GM12891 (cell line): ENCODE measurements at regions not wholly inside any gene's neighbourhood (a gene's known extent, or its start where the extent isn't known, plus 50 kb on each side); places are given as distances from the start of the nearest gene placed in this dataset.

ENCODE experiments used
- DNase-seq: peaks from one replicate; pipeline ENCODE4 v3.0.0; 2011; ENCODE audit warnings: low spot score; ENCODE audit not compliant: insufficient read length
- FAIRE-seq: peaks from 2 replicates; lab custom pipeline; 2011; peaks lifted over from hg19 to GRCh38; lab: Jason Lieb, UNC
- PAX5 ChIP-seq: IDR thresholded peaks from 2 replicates; pipeline ENCODE4 v1.6.1; 2011; ENCODE audit warnings: low read length, moderate library complexity, mild to moderate bottlenecking; ENCODE audit not compliant: insufficient read depth, severe bottlenecking
- POLR2A ChIP-seq: IDR thresholded peaks from 2 replicates; pipeline ENCODE4 v1.6.1; 2011; ENCODE audit warnings: low read depth, low read length, control low read depth
- POLR2AphosphoS5 ChIP-seq: IDR thresholded peaks from 2 replicates; pipeline ENCODE4 v1.6.1; 2011; ENCODE audit warnings: low read depth, low read length, control low read depth
- POU2F2 ChIP-seq: IDR thresholded peaks from 2 replicates; pipeline ENCODE4 v1.6.1; 2011; ENCODE audit warnings: low read depth, mild to moderate bottlenecking, control low read depth, low read length, moderate library complexity
- SPI1 ChIP-seq: IDR thresholded peaks from 2 replicates; pipeline ENCODE4 v1.6.1; 2011; ENCODE audit warnings: low read depth, low read length, control low read depth
- TAF1 ChIP-seq: IDR thresholded peaks from 2 replicates; pipeline ENCODE4 v1.6.1; 2011; ENCODE audit warnings: low read depth, low read length, control low read depth

DNA sequence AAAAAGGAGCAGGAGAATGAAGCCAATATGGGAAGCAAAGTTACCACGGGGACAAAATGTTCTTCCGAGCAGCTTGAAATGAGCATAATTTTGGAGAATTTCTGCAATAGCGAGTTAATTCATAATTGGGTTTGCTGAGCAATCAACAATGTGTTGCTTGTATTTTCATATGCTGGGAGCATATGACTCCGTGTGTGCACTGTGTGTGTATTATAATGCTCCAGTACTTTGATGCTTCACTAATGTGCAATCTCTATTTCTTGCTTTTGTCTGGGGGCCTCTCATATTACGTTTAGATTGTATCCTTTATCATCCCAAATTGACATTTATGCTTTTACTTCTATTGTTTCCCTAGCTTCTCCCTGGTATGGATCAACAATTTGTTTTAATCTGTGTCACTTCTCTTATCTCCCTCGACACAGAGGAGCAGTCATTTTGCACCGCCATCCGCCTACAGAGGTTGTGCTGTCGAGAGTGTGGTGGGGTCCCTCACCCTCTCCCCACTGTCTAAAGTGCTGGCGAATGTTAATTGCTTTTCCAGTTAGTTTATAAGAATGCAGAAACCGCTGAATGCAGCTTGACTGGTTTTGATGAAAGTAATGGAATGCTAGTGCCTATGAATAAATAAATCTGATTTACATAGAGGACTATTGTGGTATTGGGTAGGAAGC, 372.5 kb upstream of the WWC1 start:
- DNase-seq, result no peak
- FAIRE-seq, result no peak

GRCh38 chr5:167920589-167920988, 370.9 kb upstream of the WWC1 start:
- FAIRE-seq (no peak), DNase-seq (no peak)
- TF ChIP-seq POLR2A (no peak), POLR2AphosphoS5 (no peak), POU2F2 (no peak)

More for the DNA sequence above, 372.5 kb upstream of the WWC1 start:
- TF ChIP-seq SPI1, result no peak
- no peak for TF ChIP-seq PAX5
- no peak for TF ChIP-seq TAF1
- no peak for TF ChIP-seq POU2F2
- no peak for TF ChIP-seq POLR2AphosphoS5
- no peak for TF ChIP-seq POLR2A

DNA sequence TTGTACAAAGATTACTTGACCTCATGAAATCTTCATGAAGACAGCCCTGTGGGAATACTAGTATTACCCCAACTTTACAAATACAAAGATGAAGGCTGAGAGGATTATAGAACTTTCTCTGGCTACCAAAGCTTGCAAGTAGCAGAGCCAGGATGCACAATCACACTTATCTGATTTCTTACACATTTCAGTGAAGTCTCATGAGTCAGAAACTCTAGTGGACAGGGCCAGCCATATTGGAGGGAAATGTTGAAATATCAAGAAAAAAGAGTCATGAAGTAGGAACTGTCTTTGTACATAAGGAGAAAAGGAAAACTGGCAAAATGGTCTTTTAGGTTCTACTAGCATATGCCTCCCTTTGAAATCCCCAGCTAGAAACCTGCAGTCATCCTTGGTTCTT, 369.6 kb upstream of the WWC1 start:
- TF ChIP-seq POU2F2 (no peak), PAX5 (no peak), TAF1 (no peak)
- FAIRE-seq (no peak), DNase-seq (no peak)

DNA sequence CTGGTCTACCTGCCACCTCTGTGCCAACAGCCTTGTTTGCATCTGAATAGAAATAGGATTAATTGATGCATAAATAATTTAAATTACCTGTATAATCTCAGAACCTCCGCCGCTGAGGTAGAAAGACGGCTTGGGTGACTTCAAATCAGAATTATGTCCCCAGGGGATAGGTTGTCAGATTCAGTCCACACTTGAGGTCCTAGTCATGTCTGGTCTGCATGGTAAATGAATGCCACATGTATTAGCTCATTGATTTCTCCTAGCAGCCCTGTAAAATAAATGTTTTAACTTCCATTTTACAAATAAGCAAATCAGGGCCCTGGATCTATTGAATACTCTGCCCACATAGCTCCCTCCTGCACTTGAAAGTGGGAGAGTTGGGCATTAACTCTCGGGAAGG, 368.0 kb upstream of the WWC1 start:
- DNase-seq (no peak), FAIRE-seq (no peak)
- TF ChIP-seq POLR2A, result no peak
- no peak for TF ChIP-seq POLR2AphosphoS5
- TF ChIP-seq POU2F2, result no peak
- no peak for TF ChIP-seq TAF1
- no peak for TF ChIP-seq SPI1
- TF ChIP-seq PAX5, result no peak

DNA sequence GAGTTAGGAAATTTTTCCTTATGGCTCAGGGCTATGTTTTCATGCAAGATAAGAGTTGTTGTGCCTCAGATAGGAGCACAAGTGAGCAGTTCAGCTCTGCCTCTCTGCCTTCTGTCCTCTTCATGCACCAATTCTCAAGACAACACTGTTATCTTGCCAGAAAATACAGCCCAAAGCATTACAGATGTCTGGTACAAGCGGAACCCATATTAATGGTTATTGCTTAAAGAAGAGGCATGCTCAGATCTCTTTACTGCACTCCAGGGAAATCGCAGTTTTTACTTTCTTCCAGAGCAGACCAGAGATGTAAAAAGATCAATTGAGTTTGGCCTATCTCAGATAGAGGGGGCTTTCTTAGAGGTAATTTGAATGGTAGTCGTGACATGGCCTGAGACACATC, 361.6 kb upstream of the WWC1 start:
- TF ChIP-seq SPI1 (no peak), PAX5 (no peak), POLR2AphosphoS5 (no peak), POU2F2 (no peak), TAF1 (no peak), POLR2A (no peak)
- no peak for FAIRE-seq
- DNase-seq, result no peak

GRCh38 chr5:167934551-167934971, 356.9 kb upstream of the WWC1 start:
- no peak for FAIRE-seq
- TF ChIP-seq TAF1 (no peak), PAX5 (no peak), POLR2A (no peak), POU2F2 (no peak), POLR2AphosphoS5 (no peak), SPI1 (no peak)
- DNase-seq, result no peak

GRCh38 chr5:167936022-167936421, 355.4 kb upstream of the WWC1 start:
- no peak for FAIRE-seq
- DNase-seq, result no peak
- TF ChIP-seq POU2F2 (no peak), SPI1 (no peak), POLR2A (no peak), TAF1 (no peak), POLR2AphosphoS5 (no peak), PAX5 (no peak)

- FAIRE-seq, result no peak
- TF ChIP-seq POLR2A (no peak), SPI1 (no peak), TAF1 (no peak), POU2F2 (no peak), POLR2AphosphoS5 (no peak), PAX5 (no peak)
These were observed 354.4 kb upstream of the WWC1 start for GRCh38 chr5:167936944-167937634.

GRCh38 chr5:167937635-167937998, 353.8 kb upstream of the WWC1 start:
- no peak for TF ChIP-seq TAF1
- no peak for TF ChIP-seq POLR2AphosphoS5
- no peak for TF ChIP-seq PAX5
- no peak for TF ChIP-seq POLR2A
- FAIRE-seq (no peak), DNase-seq (no peak)

More at GRCh38 chr5:167936944-167937634, 354.4 kb upstream of the WWC1 start:
- no peak for DNase-seq

- DNase-seq, result no peak
- no peak for TF ChIP-seq POLR2AphosphoS5
- TF ChIP-seq POU2F2, result no peak
- no peak for TF ChIP-seq POLR2A
- no peak for TF ChIP-seq TAF1
- no peak for TF ChIP-seq PAX5
- no peak for FAIRE-seq
These were observed 351.8 kb upstream of the WWC1 start for GRCh38 chr5:167939686-167940085.
